GM20000 (cell line): ENCODE measurements at regions not wholly inside any gene's neighbourhood (a gene's known extent, or its start where the extent isn't known, plus 50 kb on each side); places are given as distances from the start of the nearest gene placed in this dataset.
"Not testable (repeated sequence)": the region's sequence is repeated elsewhere in the genome, so short reads cannot be mapped to it uniquely, and the experiment has no call there.

Source experiments
- DNase-seq: peaks from one replicate; pipeline ENCODE4 v3.0.0; 2012; ENCODE audit warnings: low spot score
- TF ChIP-seq, protein P1 (sequence below): IDR thresholded peaks from 2 replicates; pipeline ENCODE4 v1.5.1; 2012; ENCODE audit warnings: mild to moderate bottlenecking, control low read depth; ENCODE audit errors: extremely low read depth, missing control alignments

DNA sequence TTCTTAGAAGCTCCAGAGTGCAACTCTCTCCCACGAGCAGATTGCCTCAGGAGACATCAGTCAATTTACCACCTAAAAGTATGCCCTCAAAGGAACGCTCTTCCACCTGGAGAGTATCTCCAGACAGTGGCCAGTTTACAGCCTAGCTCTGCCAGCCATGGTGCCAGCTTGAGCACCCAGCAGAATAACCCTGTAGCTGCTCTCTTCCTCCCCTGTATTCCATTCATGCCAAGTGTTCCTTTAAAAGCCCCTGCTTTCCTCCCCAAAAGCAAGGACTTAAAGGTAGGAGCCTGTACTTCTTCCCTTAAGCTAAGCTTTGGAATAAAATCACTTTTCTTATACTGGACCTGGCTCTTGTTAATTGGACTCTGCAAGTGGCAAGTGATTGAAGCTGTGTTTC lies 245.4 kb upstream of the TMEM132C start:
- TF ChIP-seq, protein P1, sequence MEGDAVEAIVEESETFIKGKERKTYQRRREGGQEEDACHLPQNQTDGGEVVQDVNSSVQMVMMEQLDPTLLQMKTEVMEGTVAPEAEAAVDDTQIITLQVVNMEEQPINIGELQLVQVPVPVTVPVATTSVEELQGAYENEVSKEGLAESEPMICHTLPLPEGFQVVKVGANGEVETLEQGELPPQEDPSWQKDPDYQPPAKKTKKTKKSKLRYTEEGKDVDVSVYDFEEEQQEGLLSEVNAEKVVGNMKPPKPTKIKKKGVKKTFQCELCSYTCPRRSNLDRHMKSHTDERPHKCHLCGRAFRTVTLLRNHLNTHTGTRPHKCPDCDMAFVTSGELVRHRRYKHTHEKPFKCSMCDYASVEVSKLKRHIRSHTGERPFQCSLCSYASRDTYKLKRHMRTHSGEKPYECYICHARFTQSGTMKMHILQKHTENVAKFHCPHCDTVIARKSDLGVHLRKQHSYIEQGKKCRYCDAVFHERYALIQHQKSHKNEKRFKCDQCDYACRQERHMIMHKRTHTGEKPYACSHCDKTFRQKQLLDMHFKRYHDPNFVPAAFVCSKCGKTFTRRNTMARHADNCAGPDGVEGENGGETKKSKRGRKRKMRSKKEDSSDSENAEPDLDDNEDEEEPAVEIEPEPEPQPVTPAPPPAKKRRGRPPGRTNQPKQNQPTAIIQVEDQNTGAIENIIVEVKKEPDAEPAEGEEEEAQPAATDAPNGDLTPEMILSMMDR: no peak
- no peak for DNase-seq

DNA sequence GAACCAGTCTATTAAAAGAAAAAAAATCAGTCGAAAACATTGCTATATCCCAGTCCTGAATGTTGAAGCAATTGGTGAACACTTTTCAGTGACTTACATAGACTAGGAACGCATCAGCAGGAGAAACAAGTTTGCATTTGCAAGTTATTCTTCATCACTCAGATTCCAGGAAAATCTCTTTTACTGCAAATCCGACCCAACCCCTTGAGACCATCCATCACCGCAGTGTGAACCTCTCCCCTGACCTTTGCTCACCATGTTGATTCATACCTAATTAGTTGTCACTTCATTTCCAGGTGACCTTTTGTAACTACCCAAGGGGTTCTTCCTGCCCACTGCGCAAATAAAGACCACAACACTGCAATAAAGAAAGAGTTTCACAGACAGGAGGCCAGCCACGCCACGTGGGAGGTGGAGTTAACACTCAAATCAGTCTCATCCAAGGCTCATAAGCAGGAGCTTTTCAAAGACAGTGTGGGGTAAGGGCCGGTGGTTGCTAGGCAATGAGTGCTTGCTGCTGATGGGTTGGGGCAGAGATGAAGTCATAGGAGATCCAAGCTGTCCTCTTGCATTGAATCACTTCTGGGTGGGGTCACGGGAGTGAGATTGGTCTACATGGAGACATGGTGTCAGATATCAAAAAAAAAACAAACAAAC lies 241.3 kb upstream of the TMEM132C start:
- DNase-seq: no peak
- TF ChIP-seq, protein P1: no peak

DNA sequence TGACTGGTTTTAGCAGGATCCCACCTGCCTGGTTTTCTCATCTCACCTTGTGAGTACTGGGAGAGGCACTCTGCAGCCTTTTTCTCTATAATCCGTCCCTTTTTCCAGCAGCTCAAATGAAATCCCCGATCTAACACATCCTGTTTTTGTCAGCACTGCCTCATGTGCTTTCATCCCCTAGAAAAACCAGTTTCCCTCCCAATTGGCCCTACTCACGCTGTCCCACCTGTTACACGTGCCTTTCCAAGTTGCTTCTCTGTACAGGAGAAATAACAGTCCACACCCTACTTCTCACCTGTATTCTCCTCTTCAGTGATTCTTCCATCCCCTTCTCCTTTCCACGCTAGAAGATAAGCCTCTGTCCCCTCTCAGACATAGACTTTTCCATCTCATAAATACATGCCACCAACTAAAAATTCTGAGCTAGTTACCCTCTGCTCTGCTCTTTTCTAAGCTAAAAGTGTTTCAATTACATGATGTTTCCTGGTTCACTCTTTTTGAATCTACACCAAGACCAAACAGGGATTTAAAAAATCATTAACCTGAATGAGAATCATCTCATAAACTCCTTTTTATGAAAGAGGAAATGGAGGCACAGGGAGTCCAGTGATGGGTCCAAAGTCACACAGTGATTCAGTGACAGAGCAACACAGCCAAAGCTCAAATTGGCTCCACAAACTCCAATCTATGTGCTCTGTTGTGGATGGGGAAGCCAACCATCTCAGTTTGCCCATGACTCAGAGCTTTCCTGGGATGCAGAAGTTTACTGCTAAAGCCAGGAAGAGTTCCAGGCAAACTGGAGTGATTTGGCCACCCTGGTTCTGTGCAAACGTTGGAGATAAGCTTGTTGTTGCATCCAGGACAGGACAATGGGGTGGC lies 240.0 kb upstream of the TMEM132C start:
- TF ChIP-seq, protein P1: no peak
- DNase-seq: no peak

DNA sequence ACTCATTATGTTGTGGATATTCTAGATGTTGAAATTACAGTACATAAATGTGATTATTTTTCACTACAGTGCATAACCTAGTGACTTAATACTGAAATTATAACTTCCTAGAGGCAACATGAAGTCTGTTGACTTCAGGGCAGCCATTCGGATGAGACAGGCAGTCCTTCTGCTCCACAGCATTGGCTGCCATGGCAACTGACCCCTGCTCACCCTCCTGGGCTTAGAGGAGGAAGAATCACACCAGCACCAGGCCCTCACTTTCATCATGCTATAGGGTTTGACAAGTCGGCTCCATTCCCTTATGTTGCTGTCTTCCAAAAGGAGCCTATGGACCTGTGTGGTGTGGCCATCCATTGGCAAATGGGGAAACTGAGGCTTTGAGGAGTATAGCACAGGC lies 233.5 kb upstream of the TMEM132C start:
- TF ChIP-seq, protein P1: no peak
- no peak for DNase-seq

DNA sequence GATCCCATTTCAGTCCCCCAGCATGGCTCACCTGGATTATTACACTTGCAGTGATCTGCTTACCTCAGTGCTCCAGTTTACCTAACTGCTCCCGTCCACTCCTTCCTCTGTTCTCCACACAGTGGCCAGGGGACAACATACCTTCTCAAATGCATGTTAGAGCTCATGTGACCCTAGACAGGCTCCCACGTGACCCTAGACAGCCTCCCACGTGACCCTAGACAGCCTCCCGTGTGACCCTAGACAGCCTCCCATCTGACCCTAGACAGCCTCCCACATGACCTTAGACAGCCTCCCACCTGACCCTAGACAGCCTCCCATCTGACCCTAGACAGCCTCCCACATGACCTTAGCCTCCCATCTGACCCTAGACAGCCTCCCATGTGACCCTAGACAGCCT lies 226.0 kb upstream of the TMEM132C start:
- TF ChIP-seq, protein P1: no peak
- DNase-seq: no peak

DNA sequence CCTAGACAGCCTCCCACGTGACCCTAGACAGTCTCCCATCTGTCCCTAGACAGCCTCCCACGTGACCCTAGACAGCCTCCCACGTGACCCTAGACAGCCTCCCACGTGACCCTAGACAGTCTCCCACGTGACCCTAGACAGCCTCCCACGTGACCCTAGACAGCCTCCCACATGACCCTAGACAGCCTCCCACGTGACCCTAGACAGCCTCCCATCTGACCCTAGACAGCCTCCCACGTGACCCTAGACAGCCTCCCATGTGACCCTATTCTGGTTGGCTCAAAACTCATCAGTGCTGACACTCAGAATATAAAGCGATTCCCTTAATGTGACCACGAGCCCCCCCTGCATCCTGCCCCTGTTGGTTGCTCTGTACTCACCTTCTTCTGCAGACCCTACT lies 224.7 kb upstream of the TMEM132C start:
- not testable (repeated sequence) for DNase-seq

DNA sequence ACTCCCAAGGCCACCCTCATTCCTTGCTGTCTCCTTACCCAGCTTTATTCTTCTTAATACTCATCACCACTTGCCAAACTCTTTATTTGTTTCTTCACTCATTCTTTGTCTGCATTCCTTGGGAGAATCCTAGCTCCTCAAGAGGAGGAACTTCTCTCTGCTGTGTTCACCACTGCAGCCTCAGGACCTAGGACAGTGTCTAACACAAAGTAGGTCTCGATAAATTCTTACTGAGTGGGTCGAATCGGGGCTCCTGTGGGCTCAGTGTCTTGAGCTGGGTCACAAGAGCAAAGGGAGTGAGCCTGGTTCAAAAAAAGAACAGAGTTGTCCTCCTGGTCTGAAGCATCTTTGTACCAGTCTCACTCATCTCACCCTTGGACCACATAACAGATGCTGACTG lies 224.1 kb upstream of the TMEM132C start:
- TF ChIP-seq, protein P1: no peak
- no peak for DNase-seq

DNA sequence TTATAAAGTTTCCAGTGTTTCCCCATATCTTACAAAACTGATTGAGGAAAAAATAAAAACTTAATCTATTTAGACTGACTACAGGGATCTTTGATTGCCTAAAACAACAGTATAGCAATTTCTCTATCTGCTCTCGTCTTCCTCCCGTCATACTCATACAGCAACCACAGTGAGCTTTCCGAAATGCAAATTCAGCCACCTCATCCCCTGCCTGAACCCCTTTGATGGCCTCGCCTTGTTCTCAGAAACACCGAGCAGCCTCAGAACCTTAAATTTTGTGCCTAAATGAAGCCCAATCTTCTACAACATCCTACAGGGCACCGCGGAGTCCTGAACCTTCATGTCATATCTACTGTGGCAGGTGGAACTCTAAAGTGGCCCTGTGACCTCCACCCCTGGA lies 223.7 kb upstream of the TMEM132C start:
- DNase-seq: no peak
- TF ChIP-seq, protein P1: no peak
